GM12878 (cell line): ENCODE measurements at regions not wholly inside any gene's neighbourhood (a gene's known extent, or its start where the extent isn't known, plus 50 kb on each side); places are given as distances from the start of the nearest gene placed in this dataset.

ENCODE experiments used
- CHD2 ChIP-seq: IDR thresholded peaks from 2 replicates; pipeline ENCODE4 v1.6.1; 2011; ENCODE audit warnings: low read depth, low read length, improper control_type of control experiment, borderline replicate concordance
- EP300 ChIP-seq, 2 experiments: fragments of 150-350 bp in 1 of 2; IDR thresholded peaks; 2 replicates each; pipeline ENCODE4 v1.6.1; 2011 to 2012; ENCODE audit warnings: low read depth in 2 of 2, low read length in 2 of 2, borderline replicate concordance in 1 of 2, improper control_type of control experiment in 1 of 2, inconsistent platforms in 1 of 2; ENCODE audit not compliant: control insufficient read depth in 1 of 2
- EZH2 ChIP-seq: IDR thresholded peaks from 2 replicates; pipeline ENCODE4 v1.6.1; 2012; ENCODE audit warnings: low read depth, mild to moderate bottlenecking, control low read depth, inconsistent platforms, low read length, borderline replicate concordance; ENCODE audit not compliant: control insufficient read depth
- GABPA ChIP-seq: IDR thresholded peaks from 2 replicates; pipeline ENCODE4 v1.6.1; 2014; ENCODE audit warnings: antibody characterized with exemption, low read depth, mild to moderate bottlenecking, inconsistent platforms
- RFX5 ChIP-seq: IDR thresholded peaks from 2 replicates; pipeline ENCODE4 v1.6.1; 2011; ENCODE audit warnings: low read depth, low read length, improper control_type of control experiment
- SREBF2 ChIP-seq: IDR thresholded peaks from 2 replicates; pipeline ENCODE4 v1.6.1; 2012; ENCODE audit warnings: mild to moderate bottlenecking, low read length
- TF ChIP-seq, protein P1 (sequence below), 3 experiments: IDR thresholded peaks in 2 of 3; conservative IDR thresholded peaks in 1 of 3; 2 replicates each; pipeline ENCODE4 v1.5.1; 2011; ENCODE audit warnings: low read depth in 3 of 3, low read length in 3 of 3, mild to moderate bottlenecking in 3 of 3, control low read depth in 2 of 3, moderate library complexity in 2 of 3, inconsistent platforms in 1 of 3, mixed read lengths in 1 of 3; ENCODE audit not compliant: control insufficient read depth in 2 of 3, insufficient read depth in 1 of 3; ENCODE audit errors: extremely low read depth in 1 of 3
- TF ChIP-seq, protein P2 (sequence below): IDR thresholded peaks from 2 replicates; pipeline ENCODE4 v1.6.1; 2012; ENCODE audit warnings: low read depth, low read length, improper control_type of control experiment
- TF ChIP-seq, protein P3 (sequence below): fragments of 450-650 bp; conservative IDR thresholded peaks from 2 replicates; pipeline ENCODE4 v1.6.1; 2017; ENCODE audit warnings: mild to moderate bottlenecking, moderate library complexity

DNA sequence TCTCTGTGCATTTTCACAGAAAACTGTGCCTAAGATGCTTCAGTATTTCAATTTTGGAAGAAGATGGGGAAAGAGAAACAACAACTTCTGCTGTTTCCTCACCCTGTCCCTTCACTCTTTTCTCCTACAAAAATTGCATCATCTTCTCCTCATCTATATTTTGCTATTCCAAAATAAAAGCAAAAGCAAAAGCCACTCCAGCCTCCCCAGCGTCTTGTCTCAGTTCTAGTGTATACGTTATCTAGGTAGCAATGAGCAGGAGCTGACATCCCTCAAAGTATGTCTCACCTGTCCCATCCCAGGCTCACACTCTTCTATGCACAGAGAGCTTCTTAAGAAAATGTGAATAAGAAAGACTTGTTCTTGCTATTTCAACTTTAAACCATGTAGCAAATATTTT is 163.8 kb upstream of the TAB2 start:
- TF ChIP-seq, protein P1, sequence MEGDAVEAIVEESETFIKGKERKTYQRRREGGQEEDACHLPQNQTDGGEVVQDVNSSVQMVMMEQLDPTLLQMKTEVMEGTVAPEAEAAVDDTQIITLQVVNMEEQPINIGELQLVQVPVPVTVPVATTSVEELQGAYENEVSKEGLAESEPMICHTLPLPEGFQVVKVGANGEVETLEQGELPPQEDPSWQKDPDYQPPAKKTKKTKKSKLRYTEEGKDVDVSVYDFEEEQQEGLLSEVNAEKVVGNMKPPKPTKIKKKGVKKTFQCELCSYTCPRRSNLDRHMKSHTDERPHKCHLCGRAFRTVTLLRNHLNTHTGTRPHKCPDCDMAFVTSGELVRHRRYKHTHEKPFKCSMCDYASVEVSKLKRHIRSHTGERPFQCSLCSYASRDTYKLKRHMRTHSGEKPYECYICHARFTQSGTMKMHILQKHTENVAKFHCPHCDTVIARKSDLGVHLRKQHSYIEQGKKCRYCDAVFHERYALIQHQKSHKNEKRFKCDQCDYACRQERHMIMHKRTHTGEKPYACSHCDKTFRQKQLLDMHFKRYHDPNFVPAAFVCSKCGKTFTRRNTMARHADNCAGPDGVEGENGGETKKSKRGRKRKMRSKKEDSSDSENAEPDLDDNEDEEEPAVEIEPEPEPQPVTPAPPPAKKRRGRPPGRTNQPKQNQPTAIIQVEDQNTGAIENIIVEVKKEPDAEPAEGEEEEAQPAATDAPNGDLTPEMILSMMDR (IDR thresholded peaks at IDR 0.05 in 2 of 3, conservative IDR thresholded peaks at IDR 0.05 in 1 of 3; ENCODE audit: control insufficient read depth in 2 of 3, extremely low read depth in 1 of 3, insufficient read depth in 1 of 3, low read depth in 3 of 3, low read length in 3 of 3): no peak
- TF ChIP-seq RFX5 (no peak), CHD2 (no peak), EZH2 (no peak), EP300 (IDR thresholded peaks at IDR 0.05; ENCODE audit: borderline replicate concordance in 1 of 2, control insufficient read depth in 1 of 2, low read depth in 2 of 2, low read length in 2 of 2) (no peak), SREBF2 (no peak), GABPA (no peak)
- TF ChIP-seq, protein P2, sequence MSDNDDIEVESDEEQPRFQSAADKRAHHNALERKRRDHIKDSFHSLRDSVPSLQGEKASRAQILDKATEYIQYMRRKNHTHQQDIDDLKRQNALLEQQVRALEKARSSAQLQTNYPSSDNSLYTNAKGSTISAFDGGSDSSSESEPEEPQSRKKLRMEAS: no peak
- TF ChIP-seq, protein P3, sequence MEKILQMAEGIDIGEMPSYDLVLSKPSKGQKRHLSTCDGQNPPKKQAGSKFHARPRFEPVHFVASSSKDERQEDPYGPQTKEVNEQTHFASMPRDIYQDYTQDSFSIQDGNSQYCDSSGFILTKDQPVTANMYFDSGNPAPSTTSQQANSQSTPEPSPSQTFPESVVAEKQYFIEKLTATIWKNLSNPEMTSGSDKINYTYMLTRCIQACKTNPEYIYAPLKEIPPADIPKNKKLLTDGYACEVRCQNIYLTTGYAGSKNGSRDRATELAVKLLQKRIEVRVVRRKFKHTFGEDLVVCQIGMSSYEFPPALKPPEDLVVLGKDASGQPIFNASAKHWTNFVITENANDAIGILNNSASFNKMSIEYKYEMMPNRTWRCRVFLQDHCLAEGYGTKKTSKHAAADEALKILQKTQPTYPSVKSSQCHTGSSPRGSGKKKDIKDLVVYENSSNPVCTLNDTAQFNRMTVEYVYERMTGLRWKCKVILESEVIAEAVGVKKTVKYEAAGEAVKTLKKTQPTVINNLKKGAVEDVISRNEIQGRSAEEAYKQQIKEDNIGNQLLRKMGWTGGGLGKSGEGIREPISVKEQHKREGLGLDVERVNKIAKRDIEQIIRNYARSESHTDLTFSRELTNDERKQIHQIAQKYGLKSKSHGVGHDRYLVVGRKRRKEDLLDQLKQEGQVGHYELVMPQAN: no peak
